SK-N-SH (cell line): ENCODE measurements at regions not wholly inside any gene's neighbourhood (a gene's known extent, or its start where the extent isn't known, plus 50 kb on each side); places are given as distances from the start of the nearest gene placed in this dataset.

Experiments used
- CTCF ChIA-PET: fragments of 300-600, 350-600 bp; formaldehyde crosslinking; extraction: SDS; loops from one replicate; lab custom pipeline; 2021; lab: Yijun Ruan, JAX
- POLR2A ChIA-PET: fragments of 350-600 bp; sonication (Branson Sonifier 250); formaldehyde crosslinking; extraction: SDS; loops from one replicate; lab custom pipeline; 2020; ENCODE audit warnings: antibody characterized with exemption, inconsistent platforms; lab: Yijun Ruan, JAX
- DNase-seq: peaks from one replicate; pipeline ENCODE4 v3.0.0; 2012
- H2AFZ ChIP-seq: fragments of 200-600 bp; sonication (generic); 2 replicates; pipeline ENCODE4 v1.8.1; 2016; ENCODE audit warnings: antibody characterized with exemption, mild to moderate bottlenecking, low read depth
- H3F3A ChIP-seq: fragments of 200-600 bp; sonication (generic); replicated peaks from 2 replicates; pipeline ENCODE3; 2016; ENCODE audit warnings: antibody characterized with exemption, mild to moderate bottlenecking; ENCODE audit not compliant: insufficient read depth
- H3K27ac ChIP-seq, 2 experiments: fragments of 200-500 bp in 1 of 2; fragments of 200-600 bp in 1 of 2; sonication (Bioruptor generic) in 1 of 2; sonication (generic), shearing (Covaris generic) in 1 of 2; 2 replicates each; pipeline versions ENCODE4 v1.5.1 to v1.6.1; 2014 to 2016; ENCODE audit warnings: low read depth in 2 of 2, inconsistent platforms in 1 of 2, low read length in 1 of 2, mild to moderate bottlenecking in 1 of 2, mixed read lengths in 1 of 2
- H3K27me3 ChIP-seq: fragments of 200-600 bp; sonication (generic), shearing (Covaris generic); 2 replicates; pipeline ENCODE4 v1.6.1; 2016; ENCODE audit warnings: mixed run types; ENCODE audit not compliant: insufficient read depth
- H3K36me3 ChIP-seq, 2 experiments: fragments of 200-500 bp in 1 of 2; fragments of 200-600 bp in 1 of 2; sonication (Bioruptor generic) in 1 of 2; sonication (generic) in 1 of 2; replicated peaks in 1 of 2; 2 replicates each; pipeline versions ENCODE3 to v1.5.1; 2014 to 2016; ENCODE audit warnings: low read length in 1 of 2, mild to moderate bottlenecking in 1 of 2; ENCODE audit not compliant: insufficient read depth in 2 of 2, control insufficient read depth in 1 of 2
- H3K4me1 ChIP-seq, 2 experiments: fragments of 200-500 bp in 1 of 2; fragments of 200-600 bp in 1 of 2; sonication (Bioruptor generic) in 1 of 2; sonication (generic), shearing (Covaris generic) in 1 of 2; 2 replicates each; pipeline versions ENCODE4 v1.5.1 to v1.6.1; 2014 to 2016; ENCODE audit warnings: low read depth in 1 of 2, low read length in 1 of 2, mixed run types in 1 of 2; ENCODE audit not compliant: insufficient read depth in 2 of 2, control insufficient read depth in 1 of 2
- H3K4me2 ChIP-seq: fragments of 200-600 bp; sonication (generic), shearing (Covaris generic); 2 replicates; pipeline ENCODE4 v1.6.1; 2017; ENCODE audit warnings: mixed run types
- H3K4me3 ChIP-seq, 2 experiments: fragments of 200-500 bp in 1 of 2; fragments of 200-600 bp in 1 of 2; sonication (Bioruptor generic) in 1 of 2; sonication (generic), shearing (Covaris generic) in 1 of 2; 2 replicates each; pipeline versions ENCODE4 v1.5.1 to v1.8.1; 2014 to 2016; ENCODE audit warnings: low read depth in 2 of 2, inconsistent platforms in 1 of 2, low read length in 1 of 2, mild to moderate bottlenecking in 1 of 2, mixed read lengths in 1 of 2, moderate library complexity in 1 of 2
- H3K79me2 ChIP-seq: fragments of 200-600 bp; sonication (generic); 2 replicates; pipeline ENCODE4 v1.8.1; 2017; ENCODE audit warnings: mild to moderate bottlenecking; ENCODE audit not compliant: insufficient read depth
- H3K9ac ChIP-seq: fragments of 200-600 bp; sonication (generic); 2 replicates; pipeline ENCODE4 v1.6.1; 2017; ENCODE audit warnings: mixed run types
- H3K9me2 ChIP-seq: fragments of 200-600 bp; sonication (generic); 2 replicates; pipeline ENCODE4 v1.6.1; 2017; ENCODE audit warnings: mixed run types
- H3K9me3 ChIP-seq: fragments of 200-600 bp; sonication (generic); 2 replicates; pipeline ENCODE4 v1.6.1; 2017; ENCODE audit warnings: mixed run types, mild to moderate bottlenecking, moderate library complexity
- H4K20me1 ChIP-seq: fragments of 200-600 bp; sonication (generic); 2 replicates; pipeline ENCODE4 v1.6.1; 2017; ENCODE audit warnings: mild to moderate bottlenecking, mixed run types; ENCODE audit not compliant: insufficient read depth
- CHD2 ChIP-seq: fragments of 150-350 bp; IDR thresholded peaks from 2 replicates; pipeline ENCODE4 v1.6.1; 2018; ENCODE audit warnings: low read length; ENCODE audit not compliant: partially characterized antibody
- CTCF ChIP-seq: fragments of 200-600 bp; sonication (generic); IDR thresholded peaks from 2 replicates; pipeline ENCODE4 v1.6.1; 2017; ENCODE audit warnings: antibody characterized with exemption, mild to moderate bottlenecking, moderate library complexity
- EZH2phosphoT487 ChIP-seq: fragments of 200-600 bp; sonication (generic); IDR thresholded peaks from 2 replicates; pipeline ENCODE4 v1.6.1; 2017; ENCODE audit warnings: low read depth, mixed run types, mild to moderate bottlenecking, antibody characterized with exemption, moderate library complexity, borderline replicate concordance
- FOXJ3 ChIP-seq: sonication (generic); formaldehyde crosslinking; IDR thresholded peaks from 2 replicates; pipeline ENCODE4 v1.5.1; 2020; ENCODE audit warnings: mild to moderate bottlenecking, missing genetic modification reagents
- IRF3 ChIP-seq: fragments of 150-350 bp; IDR thresholded peaks from 2 replicates; pipeline ENCODE4 v1.6.1; 2016; ENCODE audit warnings: mild to moderate bottlenecking, low read depth, low read length
- JUND ChIP-seq: IDR thresholded peaks from 2 replicates; pipeline ENCODE4 v1.4.0; 2012
- MAX ChIP-seq: IDR thresholded peaks from 2 replicates; pipeline ENCODE4 v1.4.0; 2012; ENCODE audit warnings: low read depth
- NFIC ChIP-seq: IDR thresholded peaks from 2 replicates; pipeline ENCODE4 v1.4.0; 2012; ENCODE audit warnings: borderline replicate concordance
- RFX5 ChIP-seq: IDR thresholded peaks from 2 replicates; pipeline ENCODE4 v1.6.1; 2012; ENCODE audit warnings: mild to moderate bottlenecking, improper control_type of control experiment, low read length
- RXRA ChIP-seq: IDR thresholded peaks from 2 replicates; pipeline ENCODE4 v1.4.0; 2012; ENCODE audit warnings: low read depth, mild to moderate bottlenecking, borderline replicate concordance
- SIN3A ChIP-seq: IDR thresholded peaks from 2 replicates; pipeline ENCODE4 v1.6.1; 2012; ENCODE audit warnings: low read depth, mild to moderate bottlenecking, low read length, moderate library complexity, borderline replicate concordance
- TCF12 ChIP-seq: IDR thresholded peaks from 2 replicates; pipeline ENCODE4 v1.4.0; 2012
- TEAD4 ChIP-seq: IDR thresholded peaks from 2 replicates; pipeline ENCODE4 v1.4.0; 2012; ENCODE audit warnings: mild to moderate bottlenecking, borderline replicate concordance; ENCODE audit not compliant: insufficient read depth
- USF1 ChIP-seq: IDR thresholded peaks from 2 replicates; pipeline ENCODE4 v1.4.0; 2012; ENCODE audit warnings: low read depth, borderline replicate concordance
- WGBS: methylation state at CpG from one replicate; pipeline ENCODE4 v1.1.6; 2017; ENCODE audit warnings: low lambda C conversion rate; 5-methylcytosine and 5-hydroxymethylcytosine counted together

GRCh38 chr15:22229990-22230819 is 149.9 kb downstream of the OR4M2 start:
- Histone ChIP-seq H3K27me3 (peaks cover 7% of the 10 kb centered on the region; the same call in 1 of the 2 replicates), H3K9ac (no peak overlapping the region), H4K20me1 (no peaks in the 10 kb centered on the region), H3K4me2 (no peak overlapping the region), H3K79me2 (no peaks in the 10 kb centered on the region), H3K27ac (no peak overlapping the region), H3K9me3 (no peaks in the 10 kb centered on the region), H3K9me2 (no peaks in the 10 kb centered on the region), H3F3A (no peaks in the 10 kb centered on the region), H2AFZ (no peak overlapping the region), H3K4me3 (no peak overlapping the region), H3K4me1 (no peaks in the 10 kb centered on the region; a peak in 1 of 4 replicates), H3K36me3 (no peaks in the 10 kb centered on the region)
- WGBS = 17% methylated on average over 12 of the region's 12 CpGs
- POLR2A ChIA-PET = no interaction called here
- DNase-seq = no peak
- CTCF ChIA-PET = interaction anchor here (2.6 kb wide), 1 partner anchor 1873 kb away, joined by 6 read pairs; no protein-coding TSS in a partner anchor
- TF ChIP-seq TEAD4 (no peak), CTCF (no peak), NFIC (no peak), FOXJ3 (CRISPR knock-in tag) (no peak), CHD2 (no peak), MAX (no peak), EZH2phosphoT487 (no peak), USF1 (no peak), JUND (no peak), RFX5 (no peak), RXRA (no peak), TCF12 (no peak), SIN3A (no peak), IRF3 (no peak)
